C4-2B (cell line): ENCODE measurements at regions not wholly inside any gene's neighbourhood (a gene's known extent, or its start where the extent isn't known, plus 50 kb on each side); places are given as distances from the start of the nearest gene placed in this dataset.

Experiments used
- H3K27ac ChIP-seq: fragments of 450-650 bp; 2 replicates; pipeline ENCODE4 v1.5.1; 2017
- ZFX ChIP-seq: fragments of 450-650 bp; IDR thresholded peaks from 2 replicates; pipeline ENCODE4 v1.6.1; 2017
- TF ChIP-seq, protein P1 (sequence below): fragments of 450-650 bp; conservative IDR thresholded peaks from 2 replicates; pipeline ENCODE4 v1.5.1; 2017; ENCODE audit warnings: mild to moderate bottlenecking

DNA sequence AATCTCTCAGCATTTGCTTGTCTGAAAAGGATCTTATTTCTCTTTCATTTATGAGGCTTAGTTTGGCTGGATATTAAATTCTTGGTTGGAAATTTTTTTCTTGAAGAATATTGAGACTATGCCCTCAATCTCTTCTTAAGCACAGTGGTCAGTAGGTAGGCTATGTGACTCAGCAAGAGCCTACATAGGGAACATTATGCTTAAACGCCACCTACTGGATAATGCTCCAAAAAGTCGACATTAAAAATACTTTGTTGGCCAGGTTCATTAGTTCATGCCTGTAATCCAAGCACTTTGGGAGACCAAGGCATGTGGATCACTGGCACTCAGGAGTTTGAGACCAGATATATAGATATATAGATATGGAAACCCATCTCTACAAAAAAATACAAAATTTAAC, 678.0 kb upstream of the USP24 start:
- no peak for TF ChIP-seq ZFX
- TF ChIP-seq, protein P1, sequence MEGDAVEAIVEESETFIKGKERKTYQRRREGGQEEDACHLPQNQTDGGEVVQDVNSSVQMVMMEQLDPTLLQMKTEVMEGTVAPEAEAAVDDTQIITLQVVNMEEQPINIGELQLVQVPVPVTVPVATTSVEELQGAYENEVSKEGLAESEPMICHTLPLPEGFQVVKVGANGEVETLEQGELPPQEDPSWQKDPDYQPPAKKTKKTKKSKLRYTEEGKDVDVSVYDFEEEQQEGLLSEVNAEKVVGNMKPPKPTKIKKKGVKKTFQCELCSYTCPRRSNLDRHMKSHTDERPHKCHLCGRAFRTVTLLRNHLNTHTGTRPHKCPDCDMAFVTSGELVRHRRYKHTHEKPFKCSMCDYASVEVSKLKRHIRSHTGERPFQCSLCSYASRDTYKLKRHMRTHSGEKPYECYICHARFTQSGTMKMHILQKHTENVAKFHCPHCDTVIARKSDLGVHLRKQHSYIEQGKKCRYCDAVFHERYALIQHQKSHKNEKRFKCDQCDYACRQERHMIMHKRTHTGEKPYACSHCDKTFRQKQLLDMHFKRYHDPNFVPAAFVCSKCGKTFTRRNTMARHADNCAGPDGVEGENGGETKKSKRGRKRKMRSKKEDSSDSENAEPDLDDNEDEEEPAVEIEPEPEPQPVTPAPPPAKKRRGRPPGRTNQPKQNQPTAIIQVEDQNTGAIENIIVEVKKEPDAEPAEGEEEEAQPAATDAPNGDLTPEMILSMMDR = peak; percentile 66
- H3K27ac ChIP-seq = no peak overlapping the region

DNA sequence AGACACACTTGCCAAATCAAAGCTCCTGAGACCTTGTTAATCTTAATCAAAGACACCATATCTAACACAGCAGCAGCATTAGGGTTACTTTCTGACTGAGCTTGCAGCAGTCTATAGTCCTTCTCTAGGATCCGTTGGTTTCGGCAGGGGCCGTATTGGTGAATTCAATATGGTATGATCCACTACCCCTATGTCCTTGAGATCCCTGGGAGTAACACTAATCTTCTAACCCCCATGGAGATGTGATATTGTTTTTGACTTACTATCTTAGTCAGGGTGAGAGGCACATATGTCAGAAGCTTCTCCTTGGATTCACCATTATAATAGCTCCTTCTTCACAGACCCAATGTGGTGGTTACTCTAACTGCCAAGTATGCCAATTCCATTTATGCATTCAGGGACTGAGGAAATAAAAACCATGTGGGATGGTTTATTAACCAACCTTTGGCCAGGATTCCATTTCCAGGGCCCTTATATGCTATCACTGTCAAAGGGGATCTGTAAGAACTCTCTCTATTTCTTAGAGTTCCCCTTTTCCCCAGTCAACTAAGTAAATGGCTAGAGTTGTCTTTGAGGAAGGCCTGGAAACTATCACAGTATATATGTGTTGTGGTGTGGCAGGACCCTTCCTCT, 673.6 kb upstream of the USP24 start:
- TF ChIP-seq, protein P1 = no peak
- TF ChIP-seq ZFX = no peak
- no peak overlapping the region for H3K27ac ChIP-seq

DNA sequence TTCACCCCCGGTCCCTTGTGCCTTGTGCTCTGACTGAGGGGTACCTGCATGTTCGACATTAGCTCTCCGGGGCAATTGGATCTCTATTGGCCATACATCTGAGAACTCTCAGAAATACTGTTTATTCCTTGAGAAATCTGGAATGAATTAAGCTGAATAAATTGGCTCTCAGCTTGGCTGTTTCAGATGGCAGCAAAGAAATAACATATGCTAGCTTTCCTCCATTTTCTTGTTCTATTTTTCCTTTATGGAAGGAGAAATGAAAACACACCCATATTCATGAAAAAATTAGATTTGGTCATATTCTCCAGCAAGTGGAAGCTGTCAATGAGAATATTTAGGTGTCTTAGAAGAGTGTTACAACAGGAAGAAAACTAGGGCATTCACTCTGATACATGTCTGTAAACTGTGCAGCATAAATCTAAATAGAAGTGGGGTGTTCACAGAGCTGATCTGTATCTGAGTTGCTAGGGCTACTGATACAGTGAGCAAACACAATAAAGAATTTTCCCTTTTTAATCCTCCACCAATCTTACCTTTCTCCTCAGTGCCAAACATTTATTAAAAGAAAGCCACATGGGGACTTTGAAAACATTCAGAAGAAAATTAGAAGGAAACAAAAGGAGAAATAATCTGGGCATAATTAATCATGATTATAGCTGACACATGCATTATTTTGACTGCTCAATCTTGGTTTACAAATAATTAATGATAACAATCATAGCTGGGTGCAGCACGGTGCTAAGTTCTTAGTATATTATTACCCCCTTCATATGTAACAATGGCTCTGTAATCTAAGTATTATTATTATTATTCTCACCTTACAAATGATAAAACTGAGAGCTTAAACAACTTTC, 671.9 kb upstream of the USP24 start:
- TF ChIP-seq, protein P1 = no peak
- TF ChIP-seq ZFX = no peak
- no peak overlapping the region for H3K27ac ChIP-seq

DNA sequence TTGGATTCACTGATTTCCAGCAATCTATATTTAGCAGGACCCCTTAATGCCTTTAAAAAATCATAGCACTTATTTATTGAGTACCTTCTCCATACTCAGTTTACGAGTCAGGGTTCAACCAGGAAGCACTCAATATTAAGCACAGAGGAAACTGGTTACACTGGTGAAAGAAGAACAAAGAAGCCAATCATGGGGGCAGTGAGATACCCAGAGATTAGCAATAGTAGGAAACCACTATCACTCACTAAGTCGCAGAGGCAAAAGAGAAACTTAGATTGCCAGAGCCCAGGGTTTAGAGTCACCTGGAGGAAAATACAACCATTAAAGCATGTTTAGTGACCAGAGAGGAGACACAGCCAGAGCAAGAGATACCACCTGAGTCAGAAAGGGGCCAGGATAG, 670.5 kb upstream of the USP24 start:
- TF ChIP-seq, protein P1 = no peak
- TF ChIP-seq ZFX = no peak

DNA sequence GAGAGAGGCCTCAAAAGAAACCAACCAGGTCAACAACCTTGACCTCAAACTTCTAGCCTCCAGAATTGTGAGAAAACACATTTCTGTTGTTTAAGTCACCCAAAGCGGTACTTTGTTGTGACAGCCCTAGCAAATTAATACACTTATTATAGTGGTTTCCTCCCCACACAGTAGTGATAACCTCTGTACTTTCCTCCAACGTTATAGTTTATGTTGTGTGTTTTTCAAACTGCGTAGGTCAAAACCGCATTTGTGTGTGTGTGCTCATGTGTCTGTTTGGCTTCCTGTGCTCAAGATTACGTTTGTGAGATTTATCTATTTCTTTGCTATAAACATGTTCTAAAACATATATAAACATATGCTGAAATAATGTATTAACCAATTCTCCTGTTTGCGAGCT, 667.8 kb upstream of the USP24 start:
- no peak overlapping the region for H3K27ac ChIP-seq
- TF ChIP-seq, protein P1 = no peak
- TF ChIP-seq ZFX = no peak

More for the DNA sequence above, 670.5 kb upstream of the USP24 start:
- H3K27ac ChIP-seq = no peak overlapping the region

DNA sequence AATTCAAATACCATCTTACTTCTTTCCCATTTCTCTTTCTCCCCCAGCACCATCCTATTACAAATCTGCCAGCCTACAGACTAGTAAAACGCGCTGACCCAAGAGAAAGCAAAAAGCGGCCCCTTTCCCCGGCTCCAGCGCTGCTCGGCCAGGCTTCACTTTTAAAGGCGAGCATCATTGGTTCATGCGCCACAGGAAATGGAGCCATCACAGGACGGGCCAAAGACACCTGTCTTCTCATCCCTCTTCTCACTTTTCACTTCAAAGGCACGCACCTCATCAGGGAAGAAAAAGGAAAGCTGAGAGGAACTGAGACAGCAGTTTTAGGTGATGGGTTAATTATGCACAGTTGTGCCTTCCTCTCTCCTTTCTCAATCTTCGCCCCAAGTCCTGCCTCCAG, 664.2 kb upstream of the USP24 start:
- TF ChIP-seq, protein P1 = no peak
- no peak for TF ChIP-seq ZFX
- H3K27ac ChIP-seq = no peak overlapping the region

DNA sequence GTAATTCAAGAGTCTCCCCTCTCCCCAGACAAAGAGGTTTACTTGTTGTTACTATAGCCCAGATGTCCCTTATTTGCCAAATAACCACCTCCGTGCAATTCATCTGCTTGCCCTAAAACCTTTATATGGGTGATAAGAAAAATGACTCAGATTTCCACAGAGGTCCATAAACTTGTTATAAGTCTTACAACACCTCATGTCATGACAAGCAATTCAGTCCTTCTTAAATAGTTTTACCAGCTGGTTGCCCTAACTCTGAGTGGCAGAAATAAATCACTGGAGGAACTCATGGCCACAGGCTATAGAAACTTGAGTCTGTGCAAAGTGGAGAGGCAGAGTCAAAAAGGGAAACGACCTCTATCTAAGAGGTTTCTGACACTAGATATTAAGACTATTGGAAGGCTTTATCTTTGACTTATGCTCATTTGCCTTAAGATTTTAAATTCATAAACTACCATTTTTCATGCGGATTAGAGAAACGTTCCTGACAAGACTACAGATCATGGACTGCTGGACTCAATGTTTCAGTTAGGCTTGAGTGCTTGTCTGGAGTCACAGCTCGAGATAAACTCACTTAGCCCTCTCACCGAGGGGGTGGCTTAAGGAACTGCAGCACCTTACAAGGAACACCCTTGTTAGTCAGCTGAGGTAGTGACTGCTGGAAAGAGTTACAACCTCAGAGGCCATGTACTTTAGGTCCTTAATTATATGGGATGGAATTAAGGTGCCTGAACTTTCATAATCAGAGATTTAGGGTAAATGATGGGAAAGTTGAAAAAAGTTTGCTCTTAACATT, 662.5 kb upstream of the USP24 start:
- TF ChIP-seq ZFX = no peak
- TF ChIP-seq, protein P1 = no peak
- no peak overlapping the region for H3K27ac ChIP-seq
